Epithelial cell of proximal tubule (primary cell): ENCODE measurements at regions not wholly inside any gene's neighbourhood (a gene's known extent, or its start where the extent isn't known, plus 50 kb on each side); places are given as distances from the start of the nearest gene placed in this dataset.
"Not testable (repeated sequence)": the region's sequence is repeated elsewhere in the genome, so short reads cannot be mapped to it uniquely, and the experiment has no call there.

Source experiments
- DNase-seq: peaks from one replicate; pipeline ENCODE4 v3.0.0-alpha.2; 2011; ENCODE audit warnings: low read depth
- H3K4me3 ChIP-seq: 2 replicates; pipeline ENCODE4 v1.5.1; 2011; ENCODE audit warnings: low read depth, mild to moderate bottlenecking, low read length
- CTCF ChIP-seq: conservative IDR thresholded peaks from 2 replicates; pipeline ENCODE4 v1.5.1; 2012; ENCODE audit warnings: low read depth, mild to moderate bottlenecking, low read length

GRCh38 chr15:96969732-96970710 is 639.5 kb downstream of the NR2F2 start:
- no peak overlapping the region for H3K4me3 ChIP-seq
- DNase-seq = no peak
- TF ChIP-seq CTCF = no peak

GRCh38 chr15:96972201-96972600 is 641.7 kb downstream of the NR2F2 start:
- no peak overlapping the region for H3K4me3 ChIP-seq
- TF ChIP-seq CTCF = no peak
- no peak for DNase-seq

GRCh38 chr15:96974761-96975160 is 644.3 kb downstream of the NR2F2 start:
- no peak overlapping the region for H3K4me3 ChIP-seq
- TF ChIP-seq CTCF = no peak
- DNase-seq = peak; percentile 1

- no peak overlapping the region for H3K4me3 ChIP-seq
- DNase-seq = no peak
- no peak for TF ChIP-seq CTCF
Measured at GRCh38 chr15:96977886-96978285, 647.4 kb downstream of the NR2F2 start.

- no peak overlapping the region for H3K4me3 ChIP-seq
- DNase-seq = no peak
- no peak for TF ChIP-seq CTCF
Measured at GRCh38 chr15:96978937-96979473, 648.5 kb downstream of the NR2F2 start.

GRCh38 chr15:96984121-96984671 is 653.7 kb downstream of the NR2F2 start:
- DNase-seq, H3K4me3 ChIP-seq: not testable (repeated sequence)

- H3K4me3 ChIP-seq = no peak overlapping the region
- DNase-seq = no peak
- no peak for TF ChIP-seq CTCF
Measured at GRCh38 chr15:96992817-96993216, 662.3 kb downstream of the NR2F2 start.
